Urothelium cell line (cell line): ENCODE measurements at regions not wholly inside any gene's neighbourhood (a gene's known extent, or its start where the extent isn't known, plus 50 kb on each side); places are given as distances from the start of the nearest gene placed in this dataset.

Source experiments
- DNase-seq: peaks from one replicate; pipeline ENCODE4 v3.0.0; 2011; ENCODE audit warnings: low spot score, mixed read lengths
- FAIRE-seq: peaks from 2 replicates; lab custom pipeline; 2011; peaks lifted over from hg19 to GRCh38; lab: Jason Lieb, UNC

DNA sequence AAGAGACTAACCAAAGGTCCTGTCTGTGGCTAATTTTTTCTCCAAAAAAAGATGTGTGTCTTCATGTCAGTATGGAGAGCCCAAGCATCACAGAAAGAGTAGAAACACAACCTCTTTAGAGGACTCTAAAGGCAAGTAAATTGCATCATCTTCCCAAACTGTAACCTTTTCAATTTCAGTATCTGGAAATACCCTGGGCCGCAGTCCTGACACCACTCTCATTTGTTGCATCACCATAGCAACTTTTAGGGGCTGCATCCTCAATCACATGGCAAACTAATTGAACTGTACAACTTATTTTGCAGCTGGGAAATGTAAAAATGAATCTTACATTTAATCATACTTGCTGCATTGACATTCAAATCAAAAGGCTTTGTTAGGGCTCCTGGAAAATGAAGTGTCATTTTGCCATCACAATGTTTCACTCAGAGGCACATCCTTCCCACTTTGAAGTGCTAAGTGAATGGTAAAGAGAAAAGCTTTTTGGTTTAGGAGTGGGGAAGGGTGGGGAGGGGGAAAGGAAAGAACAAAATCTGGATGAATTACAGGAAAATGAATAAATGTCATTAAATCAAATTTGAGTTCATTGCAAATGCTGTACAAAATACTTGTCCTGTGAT is 60.6 kb upstream of the GRIA1 start:
- FAIRE-seq (no peak), DNase-seq (no peak)

DNA sequence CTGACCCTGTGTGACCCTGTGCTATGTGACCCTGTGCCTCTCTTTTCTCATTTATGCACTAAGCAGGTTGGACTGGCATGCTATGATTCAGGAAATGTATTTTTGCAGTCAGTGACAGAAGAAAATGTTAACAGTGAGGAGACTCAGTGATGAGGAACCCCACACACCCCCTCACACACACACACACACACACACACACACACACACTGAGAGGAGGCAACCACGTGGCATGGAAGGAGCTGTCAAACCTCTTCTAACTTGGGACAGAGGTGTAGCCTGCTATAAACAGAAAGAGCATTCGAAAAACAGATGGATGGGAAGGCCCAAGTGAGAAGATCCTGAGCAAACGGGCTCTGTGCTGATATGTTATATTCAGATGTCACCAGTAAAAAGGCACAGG is 57.9 kb upstream of the GRIA1 start:
- DNase-seq (no peak), FAIRE-seq (no peak)

DNA sequence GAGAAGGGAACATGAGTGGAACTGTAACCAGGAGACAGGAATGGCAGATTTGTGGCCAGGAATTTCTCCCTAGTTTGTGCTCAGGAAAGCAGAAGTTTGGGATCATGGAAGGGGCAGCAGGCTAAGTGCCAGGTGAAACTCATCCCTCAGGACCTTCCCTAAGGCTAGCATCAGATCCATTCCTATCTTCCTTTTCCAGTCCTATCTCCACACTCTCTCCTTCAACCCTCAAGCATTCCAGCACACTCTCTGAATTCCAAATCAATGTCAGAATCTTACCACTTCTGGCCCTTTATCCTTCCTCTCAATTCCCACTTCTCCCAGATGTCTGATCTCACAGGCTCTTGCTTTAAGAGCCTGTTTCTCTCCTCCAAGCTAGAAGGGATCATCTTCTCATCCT is 53.2 kb upstream of the GRIA1 start:
- DNase-seq, result no peak
- no peak for FAIRE-seq

DNA sequence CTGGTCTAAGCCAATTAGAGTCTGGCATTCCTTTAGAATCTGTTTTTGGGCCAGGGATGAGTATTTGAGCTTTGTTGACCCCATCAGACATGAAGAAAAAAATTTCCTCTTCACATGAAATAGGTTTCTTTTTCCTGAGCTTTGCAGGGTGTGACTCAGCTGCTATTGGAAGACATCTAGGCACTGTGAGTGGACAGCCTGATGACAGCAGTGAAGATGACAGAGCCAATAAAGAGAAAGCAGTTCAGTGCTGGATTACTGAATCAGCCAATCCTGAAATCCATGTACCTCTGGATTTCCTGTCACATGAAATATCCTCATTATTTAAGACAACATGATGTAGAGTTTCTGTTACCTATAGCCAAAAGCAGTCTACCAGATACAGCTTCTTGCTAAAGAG is 51.3 kb upstream of the GRIA1 start:
- no peak for FAIRE-seq
- no peak for DNase-seq
